BE2C (cell line): ENCODE measurements at regions not wholly inside any gene's neighbourhood (a gene's known extent, or its start where the extent isn't known, plus 50 kb on each side); places are given as distances from the start of the nearest gene placed in this dataset.

ENCODE experiments used
- DNase-seq: peaks from one replicate; pipeline ENCODE4 v3.0.0-alpha.2; 2020
- H3K27me3 ChIP-seq: fragments of 250-450 bp; sonication (Bioruptor Pico); 2 replicates; pipeline ENCODE4 v1.5.1; 2020; ENCODE audit warnings: mild to moderate bottlenecking
- H3K36me3 ChIP-seq: fragments of 250-450 bp; sonication (Bioruptor Pico); 2 replicates; pipeline ENCODE4 v1.5.1; 2020; ENCODE audit warnings: mild to moderate bottlenecking
- H3K4me1 ChIP-seq: fragments of 250-450 bp; sonication (Bioruptor Pico); 2 replicates; pipeline ENCODE4 v1.5.1; 2020
- H3K4me3 ChIP-seq: 2 replicates; pipeline ENCODE4 v1.5.1; 2011; ENCODE audit warnings: low read depth, low read length
- H3K9me3 ChIP-seq: fragments of 250-450 bp; sonication (Bioruptor Pico); 2 replicates; pipeline ENCODE4 v1.5.1; 2020
- CTCF ChIP-seq: IDR thresholded peaks from 2 replicates; pipeline ENCODE4 v1.5.1; 2012; ENCODE audit warnings: mild to moderate bottlenecking, low read depth, low read length

- no peak for TF ChIP-seq CTCF
- Histone ChIP-seq H3K9me3 (no peaks in the 10 kb centered on the region), H3K27me3 (no peaks in the 10 kb centered on the region), H3K4me1 (no peaks in the 10 kb centered on the region), H3K4me3 (no peak overlapping the region), H3K36me3 (no peaks in the 10 kb centered on the region)
- DNase-seq: no peak
These were observed 140.8 kb downstream of the C9orf152 start for GRCh38 chr9:110066929-110067716.

GRCh38 chr9:110068212-110068611, 139.7 kb downstream of the C9orf152 start:
- Histone ChIP-seq H3K9me3 (no peaks in the 10 kb centered on the region), H3K4me1 (no peaks in the 10 kb centered on the region), H3K4me3 (no peak overlapping the region), H3K27me3 (no peaks in the 10 kb centered on the region), H3K36me3 (no peaks in the 10 kb centered on the region)
- no peak for TF ChIP-seq CTCF
- no peak for DNase-seq

- no peaks in the 10 kb centered on the region for H3K36me3 ChIP-seq
- no peak for DNase-seq
- TF ChIP-seq CTCF: no peak
- H3K9me3 ChIP-seq: no peaks in the 10 kb centered on the region
- H3K4me1 ChIP-seq: no peaks in the 10 kb centered on the region
- no peak overlapping the region for H3K4me3 ChIP-seq
- H3K27me3 ChIP-seq: no peaks in the 10 kb centered on the region
These were observed 138.4 kb downstream of the C9orf152 start for GRCh38 chr9:110069326-110070248.

GRCh38 chr9:110072597-110073355, 135.2 kb downstream of the C9orf152 start:
- Histone ChIP-seq H3K4me1 (no peaks in the 10 kb centered on the region), H3K27me3 (no peaks in the 10 kb centered on the region), H3K36me3 (no peaks in the 10 kb centered on the region), H3K9me3 (no peaks in the 10 kb centered on the region), H3K4me3 (no peak overlapping the region)
- no peak for DNase-seq
- no peak for TF ChIP-seq CTCF

DNA sequence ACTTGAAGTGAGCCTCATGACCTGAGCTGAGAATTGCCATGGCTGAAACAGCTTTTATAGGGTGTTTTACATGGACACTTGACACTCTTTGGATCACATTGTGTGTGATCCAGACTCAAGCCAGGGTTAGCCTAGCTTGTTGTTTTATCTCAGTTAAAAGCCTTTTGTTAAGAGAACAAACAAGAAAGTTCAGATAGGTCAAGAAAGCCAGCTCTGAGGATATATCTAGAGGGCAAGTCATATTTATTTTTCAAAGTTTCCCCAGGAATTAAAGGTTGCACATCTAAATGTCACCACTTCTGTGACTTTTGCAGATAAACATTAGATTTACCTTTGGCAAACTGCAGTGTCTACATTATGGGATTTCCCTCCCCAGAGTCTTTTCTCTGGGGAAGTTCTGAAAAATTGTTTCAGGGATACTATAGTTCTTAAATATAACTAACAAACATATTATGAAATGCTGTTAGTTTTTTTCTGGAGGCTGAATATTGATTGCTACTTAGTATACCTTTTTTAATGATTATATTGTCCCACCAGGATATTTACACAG, 134.5 kb downstream of the C9orf152 start:
- DNase-seq: no peak
- no peaks in the 10 kb centered on the region for H3K9me3 ChIP-seq
- H3K4me3 ChIP-seq: no peak overlapping the region
- H3K27me3 ChIP-seq: no peaks in the 10 kb centered on the region
- no peak for TF ChIP-seq CTCF
- no peaks in the 10 kb centered on the region for H3K36me3 ChIP-seq
- no peaks in the 10 kb centered on the region for H3K4me1 ChIP-seq
